Daoy (cell line): ENCODE measurements at regions not wholly inside any gene's neighbourhood (a gene's known extent, or its start where the extent isn't known, plus 50 kb on each side); places are given as distances from the start of the nearest gene placed in this dataset.
"Not testable (repeated sequence)": the region's sequence is repeated elsewhere in the genome, so short reads cannot be mapped to it uniquely, and the experiment has no call there.

Source experiments
- DNase-seq: peaks from one replicate; pipeline ENCODE4 v3.0.0-alpha.2; 2015; ENCODE audit warnings: low read depth

GRCh38 chr2:101610750-101611315, 86.7 kb upstream of the MAP4K4 start:
- no peak for DNase-seq

GRCh38 chr2:101609433-101609832, 88.1 kb upstream of the MAP4K4 start:
- no peak for DNase-seq

GRCh38 chr2:101608408-101609310, 88.8 kb upstream of the MAP4K4 start:
- peak; percentile 39 for DNase-seq

GRCh38 chr2:101597347-101597944, 100.1 kb upstream of the MAP4K4 start:
- DNase-seq = no peak

- DNase-seq = peak; percentile 23
Observed at GRCh38 chr2:101596333-101596732, 101.2 kb upstream of the MAP4K4 start.

GRCh38 chr2:101587251-101587650, 110.3 kb upstream of the MAP4K4 start:
- no peak for DNase-seq

GRCh38 chr2:101583861-101584260, 108.9 kb upstream of the RFX8 start:
- DNase-seq = no peak

GRCh38 chr2:101581675-101582299, 106.9 kb upstream of the RFX8 start:
- DNase-seq = no peak

GRCh38 chr2:101580528-101580927, 105.6 kb upstream of the RFX8 start:
- DNase-seq = no peak

- DNase-seq = no peak
Observed at GRCh38 chr2:101578671-101579070, 103.8 kb upstream of the RFX8 start.

- DNase-seq = not testable (repeated sequence)
Observed at GRCh38 chr2:101578135-101578534, 103.2 kb upstream of the RFX8 start.

- no peak for DNase-seq
Observed at GRCh38 chr2:101577173-101577572, 102.3 kb upstream of the RFX8 start.

- DNase-seq = no peak
Observed at GRCh38 chr2:101574622-101575021, 99.7 kb upstream of the RFX8 start.

- DNase-seq = no peak
Observed at GRCh38 chr2:101571951-101572350, 97.0 kb upstream of the RFX8 start.

GRCh38 chr2:101569886-101570520, 95.1 kb upstream of the RFX8 start:
- no peak for DNase-seq

GRCh38 chr2:101568969-101569368, 94.1 kb upstream of the RFX8 start:
- DNase-seq = no peak

- DNase-seq = no peak
Observed at GRCh38 chr2:101566632-101567228, 91.8 kb upstream of the RFX8 start.

- no peak for DNase-seq
Observed at GRCh38 chr2:101563849-101564248, 88.9 kb upstream of the RFX8 start.

GRCh38 chr2:101560780-101561315, 85.9 kb upstream of the RFX8 start:
- DNase-seq = no peak

- peak; percentile 37 for DNase-seq
Observed at GRCh38 chr2:101559551-101559950, 84.6 kb upstream of the RFX8 start.
